HTR-8/SVneo (cell line): ENCODE measurements at regions not wholly inside any gene's neighbourhood (a gene's known extent, or its start where the extent isn't known, plus 50 kb on each side); places are given as distances from the start of the nearest gene placed in this dataset.

Experiments used
- DNase-seq: peaks from one replicate; pipeline ENCODE4 v3.0.0; 2011; ENCODE audit warnings: low spot score, mixed read lengths; ENCODE audit not compliant: insufficient read length
- FAIRE-seq: peaks from 2 replicates; lab custom pipeline; 2011; peaks lifted over from hg19 to GRCh38; lab: Jason Lieb, UNC

GRCh38 chr10:117632406-117632805, 89.9 kb downstream of the EMX2 start:
- DNase-seq (no peak), FAIRE-seq (no peak)

GRCh38 chr10:117635826-117636225, 93.3 kb downstream of the EMX2 start:
- DNase-seq, result no peak
- FAIRE-seq, result no peak

DNA sequence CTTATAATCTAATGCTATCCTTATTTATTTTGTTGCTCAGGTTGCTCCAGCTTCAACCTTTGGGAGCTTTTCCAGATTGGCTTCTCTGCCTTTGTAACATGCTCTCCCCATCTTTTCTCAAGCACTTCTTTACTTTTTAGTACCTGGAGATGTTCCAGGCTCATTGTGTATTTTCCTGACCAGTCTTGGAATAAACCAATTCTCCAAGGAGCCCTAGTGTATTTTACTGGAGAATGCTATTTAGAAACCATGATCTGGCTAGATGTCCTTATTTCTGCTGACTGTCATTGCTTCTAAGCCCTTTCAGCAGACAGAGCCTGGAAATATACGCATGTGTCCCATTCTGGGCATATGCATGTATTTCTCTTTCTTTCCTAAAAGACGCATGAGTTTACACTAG, 95.7 kb downstream of the EMX2 start:
- DNase-seq (no peak), FAIRE-seq (no peak)

DNA sequence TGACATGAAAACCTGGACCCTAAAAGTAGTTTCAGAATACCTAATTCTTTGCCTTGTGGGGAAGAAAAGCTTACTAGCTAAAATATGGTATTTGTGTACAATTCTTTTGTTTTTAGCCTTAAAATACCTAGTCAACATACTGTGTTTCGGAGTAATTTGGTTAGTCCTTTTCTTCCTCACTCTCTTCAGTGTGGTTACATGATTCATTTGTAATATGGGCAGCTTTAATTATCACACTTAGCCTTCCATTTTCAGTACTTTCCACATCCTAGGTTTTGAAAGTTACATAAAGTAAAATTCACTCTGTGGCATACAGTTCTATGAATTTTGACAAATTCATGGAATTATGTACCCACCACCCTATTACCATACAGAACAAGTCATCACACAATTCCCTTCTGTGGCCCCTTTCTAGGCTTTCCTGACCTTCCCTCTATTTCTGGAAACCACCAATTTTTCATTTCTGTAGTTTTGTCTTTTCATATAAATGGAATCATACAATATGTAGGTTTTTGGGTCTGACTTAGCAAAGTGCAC, 96.2 kb downstream of the EMX2 start:
- DNase-seq (no peak), FAIRE-seq (no peak)

- DNase-seq (no peak), FAIRE-seq (no peak)
Observed at GRCh38 chr10:117640406-117640805, 97.9 kb downstream of the EMX2 start.

GRCh38 chr10:117646718-117647117, 104.2 kb downstream of the EMX2 start:
- DNase-seq (no peak), FAIRE-seq (no peak)

DNA sequence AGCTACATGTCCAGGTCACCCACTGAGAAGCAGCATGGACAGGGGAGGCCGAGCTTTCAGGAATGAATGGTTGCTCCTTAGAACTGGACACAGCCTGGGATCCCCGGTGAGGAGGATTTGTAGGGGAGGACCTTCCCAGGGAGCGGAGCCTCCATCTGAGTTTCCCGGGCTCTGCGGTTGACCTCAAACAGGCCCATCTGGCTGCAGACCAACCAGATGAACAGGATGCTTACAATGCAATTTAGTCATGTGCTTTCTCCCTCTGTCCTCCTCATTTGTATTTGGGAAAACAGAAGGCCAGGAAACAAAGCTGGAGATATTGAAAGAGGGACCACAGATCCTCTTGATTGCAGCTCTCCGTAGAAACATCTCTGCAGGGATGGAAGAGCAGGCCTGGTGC, 104.8 kb downstream of the EMX2 start:
- no peak for DNase-seq
- FAIRE-seq, result no peak

DNA sequence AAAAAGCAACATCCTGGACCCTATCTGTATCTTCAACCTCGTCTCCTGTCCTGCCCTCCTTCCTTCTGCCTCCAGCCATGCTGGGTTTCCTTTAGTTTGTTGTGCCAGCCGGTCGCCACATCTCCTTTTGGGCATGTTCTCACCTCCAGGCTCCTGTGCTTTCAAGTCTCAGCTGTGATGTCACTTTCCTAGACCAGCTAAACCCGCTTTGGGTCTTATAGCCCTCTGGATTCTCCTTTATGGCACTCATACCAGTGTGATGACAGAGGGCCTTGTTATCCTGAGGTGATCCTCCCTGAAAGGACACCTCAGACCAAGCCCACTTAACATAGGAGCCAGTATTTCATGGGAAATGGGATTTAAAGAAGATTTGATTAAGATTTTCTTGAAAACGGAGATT, 108.6 kb downstream of the EMX2 start:
- FAIRE-seq (no peak), DNase-seq (no peak)

- FAIRE-seq (no peak), DNase-seq (no peak)
Observed at GRCh38 chr10:117652228-117653169, 110.0 kb downstream of the EMX2 start.

DNA sequence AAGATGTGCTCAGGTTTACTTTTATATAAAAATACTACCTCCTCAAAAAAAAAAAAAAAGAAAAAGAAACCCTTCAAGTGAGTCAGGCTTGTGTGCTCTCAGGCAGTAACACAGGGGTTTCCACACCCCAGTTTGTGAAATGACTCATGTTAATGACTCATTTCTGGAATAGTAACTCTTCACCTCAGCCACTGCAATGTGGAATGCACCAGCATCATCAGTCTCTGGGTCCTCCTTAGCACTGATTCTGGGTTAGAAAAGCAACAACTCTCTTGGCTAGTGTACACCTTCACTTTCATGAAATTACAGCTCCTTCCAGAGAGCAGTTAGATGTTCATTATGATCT, 110.6 kb downstream of the EMX2 start:
- FAIRE-seq (no peak), DNase-seq (peak; percentile 70)

DNA sequence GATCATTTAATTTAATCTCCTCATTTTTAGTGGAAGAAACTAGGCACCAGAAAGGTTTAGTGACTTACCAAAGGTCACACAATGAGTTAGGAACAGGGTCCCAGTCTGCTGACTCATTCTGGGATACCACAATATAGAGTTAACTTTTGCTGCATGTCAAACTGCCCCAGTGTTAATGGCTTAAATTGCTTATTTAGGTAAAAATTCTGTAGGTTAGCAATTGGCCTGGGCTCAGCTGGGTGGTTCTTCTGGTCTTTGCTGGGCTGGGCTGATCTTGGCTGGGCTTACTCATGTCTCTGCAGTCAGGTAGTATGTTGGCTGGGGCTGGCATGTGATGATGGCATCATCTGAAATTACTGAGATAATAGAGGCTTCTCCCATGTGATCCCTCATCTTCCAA, 111.6 kb downstream of the EMX2 start:
- DNase-seq, result no peak
- no peak for FAIRE-seq

DNA sequence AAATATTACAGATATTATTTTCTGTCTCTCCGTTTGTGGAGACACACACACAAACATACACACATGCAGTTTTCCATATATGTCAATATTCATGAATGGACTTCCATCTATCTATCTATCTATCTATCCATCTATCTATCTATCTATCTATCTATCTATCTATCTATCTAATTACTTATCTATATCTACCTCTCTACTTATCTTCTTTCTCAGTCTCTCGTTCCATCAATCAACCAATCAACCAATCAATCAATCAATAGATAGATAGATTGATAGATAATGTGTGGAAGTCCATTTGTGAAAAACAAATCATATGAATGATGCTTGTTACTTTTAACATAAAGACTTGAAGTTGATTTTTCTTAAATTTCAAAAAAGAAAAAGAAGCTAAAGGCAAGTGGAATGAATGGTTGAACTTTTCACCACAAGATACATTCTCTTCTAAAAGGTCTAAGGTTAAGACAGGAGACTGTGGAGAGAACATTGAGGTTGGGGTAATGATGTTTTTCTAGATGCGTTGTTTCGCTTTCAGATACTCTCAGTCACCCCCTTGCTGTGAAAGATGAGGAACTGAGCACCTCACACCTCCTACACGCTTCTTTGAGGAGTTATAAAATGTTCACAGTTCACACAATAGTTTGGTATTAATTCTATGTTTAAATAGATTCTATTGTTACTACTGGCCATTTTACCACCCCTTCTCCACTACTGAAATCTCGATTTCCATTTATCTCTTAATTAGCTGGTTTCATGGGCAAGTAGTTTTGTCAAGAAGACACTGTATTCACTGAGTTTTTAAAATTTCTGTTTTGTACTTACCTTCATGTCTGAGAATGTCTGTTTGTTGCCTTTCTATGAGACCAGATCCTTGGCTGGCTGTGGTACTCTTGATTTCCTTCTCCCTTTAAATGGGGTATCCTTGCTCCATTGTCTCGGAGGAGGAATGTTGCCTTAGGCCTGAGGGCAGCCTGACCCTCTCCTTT, 114.1 kb downstream of the EMX2 start:
- no peak for DNase-seq
- FAIRE-seq, result no peak

DNA sequence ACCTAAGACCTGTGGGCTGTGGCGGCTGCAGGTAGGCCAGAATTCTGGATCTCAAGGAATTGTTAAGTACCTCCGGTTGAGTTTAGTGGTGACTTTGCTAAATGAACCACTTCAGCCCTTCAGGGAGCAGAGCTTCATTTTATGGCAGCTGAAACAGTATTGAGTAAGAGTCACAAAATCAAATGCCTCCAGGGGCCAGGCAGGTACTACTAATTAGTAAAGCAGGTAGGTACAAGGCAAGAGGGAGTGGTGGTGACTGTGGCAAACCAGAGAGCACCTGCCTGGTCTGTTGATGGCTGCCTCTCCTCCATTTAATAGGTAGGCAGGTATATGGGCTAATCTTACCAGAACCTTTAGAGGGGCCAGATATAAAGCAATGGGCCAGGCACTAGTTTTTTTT, 118.8 kb downstream of the EMX2 start:
- DNase-seq (no peak), FAIRE-seq (no peak)

DNA sequence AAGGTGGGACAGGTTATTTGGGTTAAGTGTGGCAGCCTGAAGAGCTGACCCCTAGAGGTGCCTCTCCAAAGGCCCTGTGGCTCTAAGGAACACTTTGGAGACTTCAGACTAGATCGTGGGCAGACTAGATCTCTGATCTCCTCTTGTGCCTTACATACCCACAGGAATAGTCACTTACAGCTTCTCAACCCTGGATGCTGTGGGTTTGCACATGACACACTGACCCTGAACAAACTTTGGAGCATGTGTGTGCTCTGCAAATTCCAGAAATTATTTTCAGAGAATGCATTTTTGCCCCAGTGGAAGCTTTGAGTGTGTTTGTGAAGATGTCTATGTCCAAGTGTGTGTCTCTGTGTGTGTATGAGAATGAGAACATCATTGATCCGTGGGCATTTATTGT, 119.6 kb downstream of the EMX2 start:
- FAIRE-seq (no peak), DNase-seq (no peak)

DNA sequence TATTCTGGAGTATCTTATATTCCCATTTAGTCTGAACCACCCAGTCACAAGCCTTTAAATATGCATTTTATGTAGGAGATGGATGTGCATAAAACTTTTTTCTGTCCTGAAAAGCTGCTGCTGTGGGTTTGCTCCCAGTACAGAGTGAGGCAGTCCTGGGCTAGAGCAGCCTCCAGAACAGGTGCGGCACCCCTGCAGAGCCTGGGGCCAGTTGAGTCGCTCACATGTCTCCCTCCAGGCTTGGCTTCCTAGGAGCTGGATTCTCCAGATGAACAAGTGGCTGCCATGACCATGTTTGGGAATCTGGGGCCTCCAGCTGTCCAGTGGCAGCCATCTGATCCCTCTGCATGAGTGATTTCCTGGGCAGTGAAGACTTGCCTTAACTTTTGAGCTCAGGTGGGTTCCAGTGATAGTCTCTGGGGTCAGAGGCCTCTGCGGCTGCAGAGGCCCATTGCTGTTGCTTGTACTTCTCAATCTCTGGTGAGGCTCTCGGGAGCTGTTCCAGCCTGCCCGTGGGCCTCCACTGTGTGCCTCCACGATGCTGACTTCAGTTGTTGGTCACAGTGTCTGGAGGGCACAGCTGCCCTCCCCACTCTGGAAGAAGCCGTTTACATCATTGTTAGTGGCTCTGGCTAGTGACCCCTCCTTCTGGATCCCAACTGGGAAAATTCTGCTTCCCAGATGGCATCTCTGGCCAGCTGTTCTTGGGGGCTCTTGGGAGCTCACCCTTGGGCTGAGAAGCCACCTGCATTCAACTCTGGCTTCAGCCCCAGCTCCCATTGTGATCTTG, 120.4 kb downstream of the EMX2 start:
- FAIRE-seq (no peak), DNase-seq (no peak)

GRCh38 chr10:117663750-117664149, 121.2 kb downstream of the EMX2 start:
- DNase-seq, result no peak
- no peak for FAIRE-seq

GRCh38 chr10:117664288-117664687, 121.7 kb downstream of the EMX2 start:
- no peak for FAIRE-seq
- DNase-seq, result no peak

DNA sequence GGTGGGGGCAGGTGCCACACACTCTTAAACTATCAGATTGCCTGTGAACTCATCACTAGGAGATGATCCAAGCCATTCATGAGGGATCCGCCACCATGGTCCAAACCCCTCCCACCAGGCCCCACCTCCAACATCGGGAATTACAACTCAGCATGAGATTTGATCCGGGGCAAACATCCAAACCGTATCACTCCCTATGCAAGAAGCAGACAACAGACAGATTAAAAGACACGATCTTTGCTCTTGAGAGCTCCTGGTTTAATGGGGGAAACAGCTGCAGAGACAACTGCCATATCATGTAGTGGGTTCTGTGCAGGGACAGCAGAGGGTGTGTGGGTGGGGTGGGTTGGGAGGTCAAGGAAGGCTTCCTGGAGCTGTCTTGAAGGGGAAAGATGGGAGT, 123.6 kb downstream of the EMX2 start:
- DNase-seq (no peak), FAIRE-seq (no peak)

DNA sequence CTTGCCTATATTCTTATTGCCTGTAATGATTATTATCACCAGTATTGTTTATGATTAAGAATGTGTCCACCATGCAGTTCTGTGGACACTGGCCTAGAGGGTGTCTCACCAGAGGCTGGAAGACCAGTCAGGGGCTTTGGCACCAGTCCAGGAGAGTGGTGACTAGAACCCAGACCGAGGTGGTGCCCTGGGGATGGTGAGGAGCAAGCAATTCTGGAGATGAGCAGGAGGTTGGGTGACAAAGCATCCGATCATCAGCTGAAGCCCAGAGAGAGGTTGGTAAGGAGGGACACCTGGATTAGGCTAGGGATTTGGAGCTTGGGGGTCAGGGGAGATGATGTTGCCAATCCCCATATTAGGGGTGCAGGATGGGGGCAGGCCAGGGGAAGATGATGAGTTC, 124.4 kb downstream of the EMX2 start:
- DNase-seq, result no peak
- no peak for FAIRE-seq

GRCh38 chr10:117667831-117668230, 125.3 kb downstream of the EMX2 start:
- no peak for DNase-seq
- FAIRE-seq, result no peak
